IMR-90 (cell line): ENCODE measurements at regions not wholly inside any gene's neighbourhood (a gene's known extent, or its start where the extent isn't known, plus 50 kb on each side); places are given as distances from the start of the nearest gene placed in this dataset.
A peak's percentile ranks its signal among the peaks of the same experiment; 100 is the strongest.

Experiments used
- ATAC-seq: fragments of 200-7000 bp; cut with Tn5 transposase; 2 replicates; pipeline ENCODE4 v1.9.1; 2020; ENCODE audit warnings: low read depth, mild to moderate bottlenecking, moderate library complexity
- BruUV-seq: library from RNA; stranded (reverse); fragments of 400-500 nt; replicated peaks from 2 replicates; lab custom pipeline; 2021; lab: Mats Ljungman, UMichigan
- CTCF ChIA-PET: fragments of 300-600 bp; formaldehyde crosslinking; extraction: SDS; loops from one replicate; lab custom pipeline; 2021; ENCODE audit warnings: antibody characterized with exemption; lab: Yijun Ruan, JAX
- POLR2A ChIA-PET: fragments of 300-600 bp; sonication (Branson Sonifier 250); formaldehyde crosslinking; loops from one replicate; lab custom pipeline; 2022; ENCODE audit warnings: antibody characterized with exemption; ENCODE audit not compliant: unreplicated experiment; lab: Charles Lee
- DNase-seq: peaks from one replicate; pipeline ENCODE4 v3.0.0; 2013
- H2AFZ ChIP-seq: replicated peaks from 2 replicates; pipeline ENCODE3; 2013; ENCODE audit warnings: low read length, mild to moderate bottlenecking; ENCODE audit not compliant: poor library complexity
- H2AK5ac ChIP-seq: 2 replicates; pipeline ENCODE4 v1.6.1; 2013; ENCODE audit warnings: low read depth, low read length, inconsistent platforms
- H2AK9ac ChIP-seq: replicated peaks from 2 replicates; pipeline ENCODE3; 2013; ENCODE audit warnings: mild to moderate bottlenecking, low read depth, low read length, moderate library complexity; ENCODE audit not compliant: poor library complexity
- H2BK120ac ChIP-seq: 2 replicates; pipeline ENCODE4 v1.6.1; 2013; ENCODE audit warnings: low read depth, low read length, inconsistent platforms
- H2BK15ac ChIP-seq: 3 replicates; pipeline ENCODE4 v1.6.1; 2013; ENCODE audit warnings: low read depth, low read length, inconsistent platforms
- H2BK20ac ChIP-seq: 2 replicates; pipeline ENCODE4 v1.6.1; 2013; ENCODE audit warnings: low read depth, mild to moderate bottlenecking, inconsistent platforms, low read length, moderate library complexity
- H2BK5ac ChIP-seq: 2 replicates; pipeline ENCODE4 v1.6.1; 2013; ENCODE audit warnings: mild to moderate bottlenecking, low read depth, low read length, inconsistent platforms; ENCODE audit not compliant: poor library complexity, severe bottlenecking
- H3K14ac ChIP-seq: replicated peaks from 2 replicates; pipeline ENCODE4 v1.6.1; 2013; ENCODE audit warnings: low read depth, low read length, inconsistent platforms
- H3K18ac ChIP-seq: 2 replicates; pipeline ENCODE4 v1.6.1; 2013; ENCODE audit warnings: low read depth, low read length, control low read depth
- H3K23ac ChIP-seq: 2 replicates; pipeline ENCODE4 v1.6.1; 2013; ENCODE audit warnings: low read depth, low read length, inconsistent platforms
- H3K27ac ChIP-seq: 2 replicates; pipeline ENCODE4 v1.5.1; 2013; ENCODE audit warnings: mild to moderate bottlenecking, control low read depth, low read length; ENCODE audit not compliant: insufficient read depth
- H3K27me3 ChIP-seq: 2 replicates; pipeline ENCODE4 v1.6.1; 2013; ENCODE audit warnings: low read length; ENCODE audit not compliant: control insufficient read depth, insufficient read depth
- H3K36me3 ChIP-seq: 2 replicates; pipeline ENCODE4 v1.6.1; 2013; ENCODE audit warnings: low read length, mixed read lengths; ENCODE audit not compliant: control insufficient read depth, insufficient read depth
- H3K4ac ChIP-seq: 2 replicates; pipeline ENCODE4 v1.6.1; 2013; ENCODE audit warnings: low read depth, low read length, inconsistent platforms
- H3K4me1 ChIP-seq: 2 replicates; pipeline ENCODE4 v1.6.1; 2013; ENCODE audit warnings: low read length, mixed read lengths; ENCODE audit not compliant: control insufficient read depth, insufficient read depth
- H3K4me2 ChIP-seq: 2 replicates; pipeline ENCODE4 v1.6.1; 2013; ENCODE audit warnings: low read depth, mild to moderate bottlenecking, control low read depth, low read length, moderate library complexity
- H3K4me3 ChIP-seq: 2 replicates; pipeline ENCODE4 v1.5.1; 2013; ENCODE audit warnings: low read depth, mild to moderate bottlenecking, control low read depth, low read length, moderate library complexity; ENCODE audit not compliant: insufficient read depth
- H3K56ac ChIP-seq: 2 replicates; pipeline ENCODE4 v1.6.1; 2013; ENCODE audit warnings: low read length, inconsistent platforms; ENCODE audit not compliant: insufficient read depth; ENCODE audit errors: extremely low read depth
- H3K79me1 ChIP-seq, 2 experiments: 2 replicates each; pipeline ENCODE4 v1.6.1; 2013; ENCODE audit warnings: low read length in 2 of 2, inconsistent platforms in 1 of 2, low read depth in 1 of 2
- H3K9ac ChIP-seq: 2 replicates; pipeline ENCODE4 v1.6.1; 2013; ENCODE audit warnings: low read depth, low read length, control low read depth
- H3K9me1 ChIP-seq: 2 replicates; pipeline ENCODE4 v1.6.1; 2013; ENCODE audit warnings: low read length, inconsistent platforms; ENCODE audit not compliant: insufficient read depth
- H3K9me3 ChIP-seq: 2 replicates; pipeline ENCODE4 v1.6.1; 2013; ENCODE audit warnings: low read length; ENCODE audit not compliant: control insufficient read depth, insufficient read depth
- H4K20me1 ChIP-seq: 2 replicates; pipeline ENCODE4 v1.6.1; 2013; ENCODE audit warnings: low read length, inconsistent platforms; ENCODE audit not compliant: insufficient read depth
- H4K5ac ChIP-seq: 2 replicates; pipeline ENCODE4 v1.6.1; 2013; ENCODE audit warnings: mild to moderate bottlenecking, low read depth, low read length, control low read depth
- H4K8ac ChIP-seq, 2 experiments: 2 replicates each; pipeline ENCODE4 v1.6.1; 2013; ENCODE audit warnings: low read depth in 2 of 2, low read length in 2 of 2, control low read depth in 1 of 2, inconsistent platforms in 1 of 2
- H4K91ac ChIP-seq: 2 replicates; pipeline ENCODE4 v1.6.1; 2013; ENCODE audit warnings: low read depth, low read length, inconsistent platforms; ENCODE audit not compliant: insufficient read depth
- BHLHE40 ChIP-seq: fragments of 150-350 bp; IDR thresholded peaks from 2 replicates; pipeline ENCODE4 v1.6.1; 2016; ENCODE audit warnings: mild to moderate bottlenecking, low read depth, low read length
- CEBPB ChIP-seq: IDR thresholded peaks from 2 replicates; pipeline ENCODE4 v1.6.1; 2012; ENCODE audit warnings: low read depth, low read length, improper control_type of control experiment
- CHD1 ChIP-seq: IDR thresholded peaks from 2 replicates; pipeline ENCODE4 v1.6.1; 2012; ENCODE audit warnings: low read depth, low read length, improper control_type of control experiment
- CTCF ChIP-seq: conservative IDR thresholded peaks from 2 replicates; pipeline ENCODE4 v1.5.1; 2012; ENCODE audit warnings: mild to moderate bottlenecking, low read depth, low read length, improper control_type of control experiment
- FOS ChIP-seq: fragments of 150-350 bp; IDR thresholded peaks from 2 replicates; pipeline ENCODE4 v1.6.1; 2016; ENCODE audit warnings: low read depth, low read length
- MAFK ChIP-seq: IDR thresholded peaks from 2 replicates; pipeline ENCODE4 v1.6.1; 2012; ENCODE audit warnings: low read depth, low read length, improper control_type of control experiment
- MAZ ChIP-seq: IDR thresholded peaks from 2 replicates; pipeline ENCODE4 v1.6.1; 2012; ENCODE audit warnings: low read depth, mild to moderate bottlenecking, low read length, improper control_type of control experiment, moderate library complexity, borderline replicate concordance
- MXI1 ChIP-seq: IDR thresholded peaks from 2 replicates; pipeline ENCODE4 v1.6.1; 2012; ENCODE audit warnings: low read depth, mild to moderate bottlenecking, low read length, moderate library complexity, borderline replicate concordance
- NFE2L2 ChIP-seq: fragments of 150-350 bp; IDR thresholded peaks from 2 replicates; pipeline ENCODE4 v1.6.1; 2016; ENCODE audit warnings: low read depth, mild to moderate bottlenecking, low read length
- POLR2A ChIP-seq: IDR thresholded peaks from 2 replicates; pipeline ENCODE4 v1.6.1; 2012; ENCODE audit warnings: mild to moderate bottlenecking, low read depth, low read length
- RAD21 ChIP-seq: IDR thresholded peaks from 2 replicates; pipeline ENCODE4 v1.6.1; 2012; ENCODE audit warnings: low read length, improper control_type of control experiment
- RCOR1 ChIP-seq: IDR thresholded peaks from 2 replicates; pipeline ENCODE4 v1.6.1; 2012; ENCODE audit warnings: mild to moderate bottlenecking, low read length, improper control_type of control experiment; ENCODE audit not compliant: insufficient replicate concordance
- RFX5 ChIP-seq: IDR thresholded peaks from 2 replicates; pipeline ENCODE4 v1.8.0; 2012; ENCODE audit warnings: low read depth, mild to moderate bottlenecking, low read length, moderate library complexity
- SMC3 ChIP-seq: fragments of 150-350 bp; IDR thresholded peaks from 2 replicates; pipeline ENCODE4 v1.6.1; 2016; ENCODE audit warnings: low read depth, mild to moderate bottlenecking, antibody characterized with exemption, low read length, moderate library complexity
- WGBS, 2 experiments: methylation state at CpG; one replicate each; pipeline versions ENCODE4 v1.1.5 to v1.1.7; 2013; ENCODE audit warnings: missing lambda C conversion rate in 2 of 2; ENCODE audit not compliant: insufficient read length in 1 of 2; ENCODE audit errors: extremely low coverage in 2 of 2; 5-methylcytosine and 5-hydroxymethylcytosine counted together
- dilution Hi-C: fragments of 300-500 bp; cut with HindIII; formaldehyde crosslinking; loops from one replicate; pipeline ENCODE4 v1.14.3; 2018; ENCODE audit warnings: low sequenced_read_pairs; ENCODE audit not compliant: unreplicated experiment
- in situ Hi-C: fragments of 300-500 bp; cut with MboI; formaldehyde crosslinking; loops from 3 replicates; pipeline ENCODE4 v1.14.3; 2019; ENCODE audit warnings: low sequenced_read_pairs, inconsistent platforms, mixed read lengths
- intact Hi-C: fragments of 100-400 bp; cut with micrococcal nuclease; formaldehyde crosslinking; loops from 2 replicates; pipeline ENCODE4 v1.10.0; 2022
- TF ChIP-seq, protein P1 (sequence below): fragments of 150-350 bp; IDR thresholded peaks from 2 replicates; pipeline ENCODE4 v1.6.1; 2016; ENCODE audit warnings: low read depth, mild to moderate bottlenecking, low read length, moderate library complexity, borderline replicate concordance
- TF ChIP-seq, protein P2 (sequence below): fragments of 150-350 bp; IDR thresholded peaks from 2 replicates; pipeline ENCODE4 v1.6.1; 2017; ENCODE audit warnings: mild to moderate bottlenecking, antibody characterized with exemption, low read length, low read depth

DNA sequence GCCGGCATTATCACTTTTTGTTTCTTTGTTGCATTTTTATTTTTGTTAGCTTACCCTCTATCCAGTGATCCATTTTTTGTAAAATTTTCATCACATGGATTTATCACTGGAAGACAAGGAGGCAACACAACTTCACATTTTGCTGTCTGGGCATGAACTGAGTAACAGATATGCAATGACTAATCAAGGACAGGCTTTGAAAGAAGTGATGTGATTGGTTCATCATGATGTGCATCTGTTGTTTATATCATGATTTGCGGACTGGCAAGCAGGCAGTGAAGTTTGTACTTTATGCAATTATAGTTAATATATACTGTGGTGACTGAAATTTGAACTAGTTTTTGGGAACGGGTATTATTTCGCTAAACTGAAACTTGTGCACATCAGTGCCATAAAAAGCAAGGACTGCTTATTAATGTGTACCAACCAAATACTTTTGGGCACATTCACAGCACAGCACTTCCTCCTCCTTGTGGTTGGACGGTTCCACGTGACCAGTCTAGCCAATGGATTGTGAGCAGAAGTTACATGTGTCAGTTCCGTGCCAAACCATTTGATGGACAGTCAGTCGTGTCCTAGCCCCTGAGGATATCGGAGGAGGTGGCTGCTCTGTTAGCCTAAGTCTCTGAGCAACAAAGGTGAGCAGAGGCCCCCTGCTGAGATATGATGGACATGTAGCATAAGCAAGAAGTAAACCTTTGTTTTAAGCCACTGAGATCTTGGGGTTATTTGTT lies 201.4 kb upstream of the SIX2 start:
- no peaks in the 10 kb centered on the region for H3K36me3 ChIP-seq
- H3K23ac ChIP-seq, result no peak overlapping the region
- in situ Hi-C loops (no loop called here), intact Hi-C loops (no loop called here), dilution Hi-C loops (no loop called here)
- TF ChIP-seq, protein P1, sequence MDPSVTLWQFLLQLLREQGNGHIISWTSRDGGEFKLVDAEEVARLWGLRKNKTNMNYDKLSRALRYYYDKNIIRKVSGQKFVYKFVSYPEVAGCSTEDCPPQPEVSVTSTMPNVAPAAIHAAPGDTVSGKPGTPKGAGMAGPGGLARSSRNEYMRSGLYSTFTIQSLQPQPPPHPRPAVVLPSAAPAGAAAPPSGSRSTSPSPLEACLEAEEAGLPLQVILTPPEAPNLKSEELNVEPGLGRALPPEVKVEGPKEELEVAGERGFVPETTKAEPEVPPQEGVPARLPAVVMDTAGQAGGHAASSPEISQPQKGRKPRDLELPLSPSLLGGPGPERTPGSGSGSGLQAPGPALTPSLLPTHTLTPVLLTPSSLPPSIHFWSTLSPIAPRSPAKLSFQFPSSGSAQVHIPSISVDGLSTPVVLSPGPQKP, result no peak
- no peak for TF ChIP-seq MXI1
- TF ChIP-seq RCOR1, result no peak
- no peak for TF ChIP-seq MAFK
- TF ChIP-seq CHD1, result no peak
- no peak for TF ChIP-seq NFE2L2
- TF ChIP-seq FOS, result no peak
- no peak for TF ChIP-seq CEBPB
- no peak for TF ChIP-seq SMC3
- TF ChIP-seq POLR2A, result no peak
- no peak for TF ChIP-seq RFX5
- no peak for TF ChIP-seq RAD21
- TF ChIP-seq CTCF, result no peak
- TF ChIP-seq, protein P2, sequence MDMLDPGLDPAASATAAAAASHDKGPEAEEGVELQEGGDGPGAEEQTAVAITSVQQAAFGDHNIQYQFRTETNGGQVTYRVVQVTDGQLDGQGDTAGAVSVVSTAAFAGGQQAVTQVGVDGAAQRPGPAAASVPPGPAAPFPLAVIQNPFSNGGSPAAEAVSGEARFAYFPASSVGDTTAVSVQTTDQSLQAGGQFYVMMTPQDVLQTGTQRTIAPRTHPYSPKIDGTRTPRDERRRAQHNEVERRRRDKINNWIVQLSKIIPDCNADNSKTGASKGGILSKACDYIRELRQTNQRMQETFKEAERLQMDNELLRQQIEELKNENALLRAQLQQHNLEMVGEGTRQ, result no peak
- no peak for TF ChIP-seq BHLHE40
- TF ChIP-seq MAZ, result no peak
- H3K4ac ChIP-seq, result no peak overlapping the region
- H2AFZ ChIP-seq, result no peak overlapping the region
- no peak overlapping the region for H4K5ac ChIP-seq
- no peak overlapping the region for H4K8ac ChIP-seq
- H3K9ac ChIP-seq, result no peak overlapping the region
- H3K18ac ChIP-seq, result no peak overlapping the region
- no peak overlapping the region for H3K14ac ChIP-seq
- peak overlapping the region; percentile 26; the same call in 1 of the 2 replicates for H2AK5ac ChIP-seq
- H2BK120ac ChIP-seq, result no peak overlapping the region
- POLR2A ChIA-PET, result no interaction called here
- no peak overlapping the region for H4K91ac ChIP-seq
- H2AK9ac ChIP-seq, result no peak overlapping the region
- H3K4me3 ChIP-seq, result no peak overlapping the region
- no peaks in the 10 kb centered on the region for H4K20me1 ChIP-seq
- H3K56ac ChIP-seq, result no peak overlapping the region
- WGBS, 2 experiments, result 67% methylated on average over 1 of the region's 9 CpGs; no CpG with 5 or more reads in 1 of the 2 experiments
- no peak overlapping the region for H3K27ac ChIP-seq
- ATAC-seq (peak; percentile 68), DNase-seq (peak; percentile 60)
- no peak overlapping the region for H2BK20ac ChIP-seq
- CTCF ChIA-PET, result no interaction called here
- peaks cover 19% of the 10 kb centered on the region for H3K27me3 ChIP-seq
- H2BK15ac ChIP-seq, result no peak overlapping the region
- H3K9me3 ChIP-seq, result peaks cover 3% of the 10 kb centered on the region
- no peak overlapping the region for H2BK5ac ChIP-seq
- peaks cover 2% of the 10 kb centered on the region; the same call in 1 of the 2 replicates for H3K9me1 ChIP-seq
- no TSS peak for BruUV-seq
- peaks cover 5% of the 10 kb centered on the region; the same call in 1 of the 2 replicates for H3K4me1 ChIP-seq
- H3K79me1 ChIP-seq, result no peaks in the 10 kb centered on the region
- no peak overlapping the region for H3K4me2 ChIP-seq
